Endothelial cell of umbilical vein (primary cell): ENCODE measurements at regions not wholly inside any gene's neighbourhood (a gene's known extent, or its start where the extent isn't known, plus 50 kb on each side); places are given as distances from the start of the nearest gene placed in this dataset.

Experiments
- BruUV-seq: library from RNA; stranded (reverse); fragments of 400-500 nt; replicated peaks from 2 replicates; lab custom pipeline; 2021; lab: Mats Ljungman, UMichigan
- CTCF ChIA-PET: fragments of 300-600, 350-600 bp; sonication (Branson Sonifier 250); formaldehyde crosslinking; loops from one replicate; lab custom pipeline; 2021; ENCODE audit warnings: antibody characterized with exemption, inconsistent platforms; lab: Charles Lee
- POLR2A ChIA-PET: fragments of 300-600, 350-600 bp; sonication (Branson Sonifier 250); formaldehyde crosslinking; loops from one replicate; lab custom pipeline; 2021; ENCODE audit warnings: antibody characterized with exemption, inconsistent platforms; lab: Charles Lee
- DNase-seq: peaks from one replicate; pipeline ENCODE4 v3.0.0-alpha.2; 2011; ENCODE audit warnings: low read depth, low spot score
- FAIRE-seq: peaks from 2 replicates; lab custom pipeline; 2011; peaks lifted over from hg19 to GRCh38; lab: Jason Lieb, UNC
- H2AFZ ChIP-seq: 2 replicates; pipeline ENCODE4 v1.6.0; 2012; ENCODE audit warnings: low read depth, low read length, control low read depth, inconsistent platforms
- H3K27ac ChIP-seq: 2 replicates; pipeline ENCODE4 v1.5.1; 2011; ENCODE audit warnings: low read depth, mild to moderate bottlenecking, control low read depth, low read length, moderate library complexity; ENCODE audit not compliant: insufficient read depth
- H3K27me3 ChIP-seq, 2 experiments: 2 replicates each; pipeline versions ENCODE4 v1.6.0 to v1.6.1; 2011; ENCODE audit warnings: low read length in 2 of 2, mixed read lengths in 1 of 2; ENCODE audit not compliant: control insufficient read depth in 2 of 2, insufficient read depth in 2 of 2
- H3K36me3 ChIP-seq, 2 experiments: 2 replicates in 1 of 2; 3 replicates in 1 of 2; pipeline ENCODE4 v1.5.1; 2011; ENCODE audit warnings: low read length in 2 of 2, mild to moderate bottlenecking in 1 of 2, moderate library complexity in 1 of 2; ENCODE audit not compliant: control insufficient read depth in 2 of 2, insufficient read depth in 2 of 2; ENCODE audit errors: extremely low read depth in 1 of 2
- H3K4me1 ChIP-seq: 3 replicates; pipeline ENCODE4 v1.5.1; 2011; ENCODE audit warnings: mild to moderate bottlenecking, low read length; ENCODE audit not compliant: control insufficient read depth, insufficient read depth; ENCODE audit errors: extremely low read depth
- H3K4me2 ChIP-seq: 2 replicates; pipeline ENCODE4 v1.6.1; 2011; ENCODE audit warnings: low read length, control low read depth, mixed read lengths; ENCODE audit not compliant: insufficient read depth
- H3K4me3 ChIP-seq, 3 experiments: fragments of 200-600 bp in 1 of 3; sonication (generic), shearing (Covaris generic) in 1 of 3; replicated peaks in 1 of 3; 2 replicates each; pipeline ENCODE4 v1.5.1; 2011 to 2016; ENCODE audit warnings: control low read depth in 3 of 3, low read length in 3 of 3, mild to moderate bottlenecking in 2 of 3, inconsistent platforms in 1 of 3, low read depth in 1 of 3, moderate library complexity in 1 of 3; ENCODE audit not compliant: insufficient read depth in 1 of 3
- H3K79me2 ChIP-seq: 2 replicates; pipeline ENCODE4 v1.6.0; 2012; ENCODE audit warnings: low read length, inconsistent platforms; ENCODE audit not compliant: control insufficient read depth, insufficient read depth
- H3K9ac ChIP-seq: replicated peaks from 2 replicates; pipeline ENCODE3; 2011; ENCODE audit warnings: low read length, control low read depth; ENCODE audit not compliant: insufficient read depth; ENCODE audit errors: extremely low read depth
- H3K9me1 ChIP-seq: replicated peaks from 3 replicates; pipeline ENCODE4 v1.6.0; 2011; ENCODE audit warnings: mild to moderate bottlenecking, low read length; ENCODE audit not compliant: control insufficient read depth, insufficient read depth; ENCODE audit errors: extremely low read depth
- H3K9me3 ChIP-seq: replicated peaks from 2 replicates; pipeline ENCODE4 v1.5.1; 2012; ENCODE audit warnings: low read length, inconsistent platforms; ENCODE audit not compliant: control insufficient read depth, insufficient read depth
- H4K20me1 ChIP-seq: replicated peaks from 2 replicates; pipeline ENCODE3; 2011; ENCODE audit warnings: mild to moderate bottlenecking, low read length; ENCODE audit not compliant: control insufficient read depth, insufficient read depth; ENCODE audit errors: extremely low read depth
- EZH2 ChIP-seq: IDR thresholded peaks from 2 replicates; pipeline ENCODE4 v1.6.1; 2012; ENCODE audit warnings: borderline replicate concordance, low read depth, mild to moderate bottlenecking, moderate library complexity, low read length, inconsistent platforms; ENCODE audit not compliant: severe bottlenecking
- FOS ChIP-seq: IDR thresholded peaks from 2 replicates; pipeline ENCODE4 v1.6.1; 2011; ENCODE audit warnings: mild to moderate bottlenecking, low read length, moderate library complexity, borderline replicate concordance; ENCODE audit not compliant: insufficient read depth
- GATA2 ChIP-seq: IDR thresholded peaks from 2 replicates; pipeline ENCODE4 v1.7.0; 2011; ENCODE audit warnings: low read depth, mild to moderate bottlenecking, moderate library complexity, mixed read lengths, low read length; ENCODE audit not compliant: insufficient read length, insufficient read depth
- JUN ChIP-seq: IDR thresholded peaks from 2 replicates; pipeline ENCODE4 v1.6.1; 2011; ENCODE audit warnings: borderline replicate concordance, low read depth; ENCODE audit not compliant: insufficient read length, insufficient read depth
- MAX ChIP-seq: IDR thresholded peaks from 2 replicates; pipeline ENCODE4 v1.6.1; 2011; ENCODE audit not compliant: insufficient read depth, insufficient read length
- MYC ChIP-seq: IDR thresholded peaks from one replicate; pipeline ENCODE4 v1.6.1; 2011; ENCODE audit warnings: mild to moderate bottlenecking, low read depth, low read length
- POLR2A ChIP-seq: IDR thresholded peaks from 2 replicates; pipeline ENCODE4 v1.6.1; 2012; ENCODE audit warnings: low read depth, mild to moderate bottlenecking, control low read depth, low read length
- POLR2AphosphoS5 ChIP-seq: IDR thresholded peaks from 2 replicates; pipeline ENCODE4 v1.6.1; 2012; ENCODE audit warnings: low read depth, mild to moderate bottlenecking, control low read depth, low read length, moderate library complexity; ENCODE audit not compliant: insufficient read depth
- dilution Hi-C: fragments of 300-500 bp; cut with MboI; formaldehyde crosslinking; loops from one replicate; pipeline ENCODE4 v1.15.0; 2019; ENCODE audit warnings: low sequenced_read_pairs; ENCODE audit not compliant: extremely low pct_ligation_motif_present
- intact Hi-C: fragments of 100-400 bp; cut with micrococcal nuclease; formaldehyde crosslinking; loops from one replicate; pipeline ENCODE4 v1.10.0; 2022
- TF ChIP-seq, protein P1 (sequence below), 2 donors: IDR thresholded peaks; 1 replicate in 1 of 2; 2 replicates in 1 of 2; pipeline ENCODE4 v1.5.1; 2011; ENCODE audit warnings: low read length in 2 of 2, mild to moderate bottlenecking in 2 of 2, moderate library complexity in 2 of 2, control low read depth in 1 of 2, inconsistent platforms in 1 of 2, low read depth in 1 of 2; ENCODE audit not compliant: insufficient read depth in 1 of 2; ENCODE audit errors: extremely low read depth in 1 of 2

DNA sequence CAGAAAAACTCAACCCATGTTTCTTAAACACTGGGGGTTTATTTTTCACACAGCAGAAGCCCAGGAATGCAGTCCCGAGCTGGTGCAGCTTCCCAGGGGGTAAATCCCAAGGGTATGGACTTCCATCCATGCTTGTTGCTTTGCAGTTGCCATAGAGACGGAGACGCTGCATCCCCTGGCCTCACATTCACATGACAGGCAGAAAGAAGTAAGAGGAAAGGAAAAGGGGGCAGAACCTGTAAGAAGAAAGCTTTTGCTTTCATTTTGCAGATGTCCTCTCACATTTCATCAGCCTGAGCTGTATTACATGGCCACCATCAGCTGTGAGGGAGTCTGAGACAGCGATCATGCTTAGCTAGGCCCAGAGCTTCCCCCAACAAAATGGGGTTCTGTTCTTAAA lies 321.0 kb downstream of the AGTPBP1 start:
- H3K36me3 ChIP-seq: no peaks in the 10 kb centered on the region
- ChIA-PET POLR2A (no interaction called here), CTCF (interaction anchor here (1.0 to 1.6 kb wide), 4 partner anchors 16 to 1023 kb away, joined by 3 to 10 read pairs (median 4); no protein-coding TSS in a partner anchor)
- TF ChIP-seq GATA2: no peak
- TF ChIP-seq, protein P1, sequence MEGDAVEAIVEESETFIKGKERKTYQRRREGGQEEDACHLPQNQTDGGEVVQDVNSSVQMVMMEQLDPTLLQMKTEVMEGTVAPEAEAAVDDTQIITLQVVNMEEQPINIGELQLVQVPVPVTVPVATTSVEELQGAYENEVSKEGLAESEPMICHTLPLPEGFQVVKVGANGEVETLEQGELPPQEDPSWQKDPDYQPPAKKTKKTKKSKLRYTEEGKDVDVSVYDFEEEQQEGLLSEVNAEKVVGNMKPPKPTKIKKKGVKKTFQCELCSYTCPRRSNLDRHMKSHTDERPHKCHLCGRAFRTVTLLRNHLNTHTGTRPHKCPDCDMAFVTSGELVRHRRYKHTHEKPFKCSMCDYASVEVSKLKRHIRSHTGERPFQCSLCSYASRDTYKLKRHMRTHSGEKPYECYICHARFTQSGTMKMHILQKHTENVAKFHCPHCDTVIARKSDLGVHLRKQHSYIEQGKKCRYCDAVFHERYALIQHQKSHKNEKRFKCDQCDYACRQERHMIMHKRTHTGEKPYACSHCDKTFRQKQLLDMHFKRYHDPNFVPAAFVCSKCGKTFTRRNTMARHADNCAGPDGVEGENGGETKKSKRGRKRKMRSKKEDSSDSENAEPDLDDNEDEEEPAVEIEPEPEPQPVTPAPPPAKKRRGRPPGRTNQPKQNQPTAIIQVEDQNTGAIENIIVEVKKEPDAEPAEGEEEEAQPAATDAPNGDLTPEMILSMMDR (IDR thresholded peaks at IDR 0.05; ENCODE audit: extremely low read depth in 1 of 2, insufficient read depth in 1 of 2, low read depth in 1 of 2, low read length in 2 of 2): no peak
- TF ChIP-seq POLR2AphosphoS5: no peak
- no TSS peak for BruUV-seq
- DNase-seq (no peak), FAIRE-seq (no peak)
- no peaks in the 10 kb centered on the region for H3K27me3 ChIP-seq
- no peaks in the 10 kb centered on the region for H4K20me1 ChIP-seq
- H2AFZ ChIP-seq: no peak overlapping the region
- dilution Hi-C loops: no loop called here
- no peaks in the 10 kb centered on the region for H3K9me1 ChIP-seq
- H3K9me3 ChIP-seq: no peaks in the 10 kb centered on the region
- intact Hi-C loops: loop anchor here (10.0 kb wide), 2 partner anchors 364 to 646 kb away; no protein-coding TSS in a partner anchor
- no peak overlapping the region for H3K27ac ChIP-seq
- H3K4me2 ChIP-seq: no peak overlapping the region
- peaks cover 23% of the 10 kb centered on the region for H3K4me1 ChIP-seq
- H3K9ac ChIP-seq: no peak overlapping the region
- H3K4me3 ChIP-seq: no peak overlapping the region
- H3K79me2 ChIP-seq: no peaks in the 10 kb centered on the region

DNA sequence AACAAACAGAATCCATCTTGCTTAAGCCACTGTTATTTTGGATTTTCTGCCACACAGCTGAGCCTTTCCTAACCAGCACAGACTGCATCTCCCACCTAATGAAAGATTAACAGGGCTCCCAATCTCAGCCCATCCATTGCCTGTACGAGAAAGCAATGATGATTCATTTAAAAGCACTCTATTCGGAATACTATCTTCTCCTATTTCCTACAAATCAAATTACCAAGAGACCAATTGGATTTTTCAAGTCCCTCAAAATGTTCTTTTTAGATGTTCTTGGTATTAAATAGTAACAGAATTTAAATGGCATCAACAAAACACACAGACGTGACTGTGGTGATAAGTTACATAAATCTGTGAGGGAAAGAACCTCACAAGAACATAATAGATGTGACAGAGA lies 324.1 kb downstream of the AGTPBP1 start:
- H3K4me2 ChIP-seq: no peak overlapping the region
- dilution Hi-C loops (no loop called here), intact Hi-C loops (no loop called here)
- H4K20me1 ChIP-seq: no peaks in the 10 kb centered on the region
- no peaks in the 10 kb centered on the region for H3K9me1 ChIP-seq
- no peaks in the 10 kb centered on the region for H3K79me2 ChIP-seq
- H3K27ac ChIP-seq: no peak overlapping the region
- ChIA-PET CTCF (interaction anchor here (2.3 kb wide), 1 partner anchor 11 kb away, joined by 6 read pairs; no protein-coding TSS in a partner anchor), POLR2A (no interaction called here)
- H3K36me3 ChIP-seq: no peaks in the 10 kb centered on the region
- no peak overlapping the region for H3K9ac ChIP-seq
- peaks cover 0 to 2% of the 10 kb centered on the region in 2 experiments for H3K27me3 ChIP-seq
- H2AFZ ChIP-seq: no peak overlapping the region
- DNase-seq: no peak
- BruUV-seq: no TSS peak
- no peaks in the 10 kb centered on the region for H3K9me3 ChIP-seq
- no peak overlapping the region for H3K4me3 ChIP-seq
- TF ChIP-seq MYC (no peak), JUN (no peak), POLR2A (no peak), EZH2 (no peak), GATA2 (no peak), FOS (no peak), POLR2AphosphoS5 (no peak), MAX (no peak)
- TF ChIP-seq, protein P1 (IDR thresholded peaks at IDR 0.05; ENCODE audit: extremely low read depth in 1 of 2, insufficient read depth in 1 of 2, low read depth in 1 of 2, low read length in 2 of 2): no peak
- FAIRE-seq: no peak
- peaks cover 10% of the 10 kb centered on the region for H3K4me1 ChIP-seq
